ENCODE measurements at regions not wholly inside any gene's neighbourhood (a gene's known extent, or its start where the extent isn't known, plus 50 kb on each side); places are given as distances from the start of the nearest gene placed in this dataset.

DNA sequence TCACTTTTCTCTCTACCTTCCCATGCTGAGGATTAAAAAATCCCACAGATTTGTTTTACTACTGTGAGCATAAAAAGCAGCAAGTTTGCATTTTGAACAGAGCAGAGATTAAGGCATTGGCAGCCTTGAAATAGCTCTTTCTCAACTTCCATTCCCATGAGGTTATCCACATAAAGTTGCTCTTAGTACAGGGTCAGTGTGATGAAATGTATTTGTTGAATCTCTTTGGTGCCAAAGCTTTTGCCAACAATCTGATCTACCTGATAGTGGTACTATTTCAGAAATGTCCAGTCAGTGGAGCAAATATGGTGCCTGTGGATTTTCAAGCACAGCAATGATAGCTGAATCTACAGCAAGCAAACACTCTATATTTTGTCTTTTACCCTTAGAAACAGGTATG lies 254.8 kb downstream of the INHBA start (continued):
- TF ChIP-seq TEAD4 (IDR thresholded peaks at IDR 0.05; ENCODE audit: low read depth, low read length) = no peak
- TF ChIP-seq, protein P1, sequence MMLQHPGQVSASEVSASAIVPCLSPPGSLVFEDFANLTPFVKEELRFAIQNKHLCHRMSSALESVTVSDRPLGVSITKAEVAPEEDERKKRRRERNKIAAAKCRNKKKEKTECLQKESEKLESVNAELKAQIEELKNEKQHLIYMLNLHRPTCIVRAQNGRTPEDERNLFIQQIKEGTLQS (IDR thresholded peaks at IDR 0.05; ENCODE audit: insufficient read depth, low read depth, low read length) = no peak
- no peak for TF ChIP-seq TCF12 (IDR thresholded peaks at IDR 0.05; ENCODE audit: low read depth, low read length)
- TF ChIP-seq TAF7 (optimal IDR thresholded peaks at IDR 0.05; ENCODE audit: borderline replicate concordance, low read depth, low read length) = no peak
- no peak for TF ChIP-seq SIX5 (IDR thresholded peaks at IDR 0.05; ENCODE audit: low read depth, low read length)
- TF ChIP-seq HDAC6 (IDR thresholded peaks at IDR 0.05; ENCODE audit: low read depth, low read length) = no peak
- TF ChIP-seq, protein P2, sequence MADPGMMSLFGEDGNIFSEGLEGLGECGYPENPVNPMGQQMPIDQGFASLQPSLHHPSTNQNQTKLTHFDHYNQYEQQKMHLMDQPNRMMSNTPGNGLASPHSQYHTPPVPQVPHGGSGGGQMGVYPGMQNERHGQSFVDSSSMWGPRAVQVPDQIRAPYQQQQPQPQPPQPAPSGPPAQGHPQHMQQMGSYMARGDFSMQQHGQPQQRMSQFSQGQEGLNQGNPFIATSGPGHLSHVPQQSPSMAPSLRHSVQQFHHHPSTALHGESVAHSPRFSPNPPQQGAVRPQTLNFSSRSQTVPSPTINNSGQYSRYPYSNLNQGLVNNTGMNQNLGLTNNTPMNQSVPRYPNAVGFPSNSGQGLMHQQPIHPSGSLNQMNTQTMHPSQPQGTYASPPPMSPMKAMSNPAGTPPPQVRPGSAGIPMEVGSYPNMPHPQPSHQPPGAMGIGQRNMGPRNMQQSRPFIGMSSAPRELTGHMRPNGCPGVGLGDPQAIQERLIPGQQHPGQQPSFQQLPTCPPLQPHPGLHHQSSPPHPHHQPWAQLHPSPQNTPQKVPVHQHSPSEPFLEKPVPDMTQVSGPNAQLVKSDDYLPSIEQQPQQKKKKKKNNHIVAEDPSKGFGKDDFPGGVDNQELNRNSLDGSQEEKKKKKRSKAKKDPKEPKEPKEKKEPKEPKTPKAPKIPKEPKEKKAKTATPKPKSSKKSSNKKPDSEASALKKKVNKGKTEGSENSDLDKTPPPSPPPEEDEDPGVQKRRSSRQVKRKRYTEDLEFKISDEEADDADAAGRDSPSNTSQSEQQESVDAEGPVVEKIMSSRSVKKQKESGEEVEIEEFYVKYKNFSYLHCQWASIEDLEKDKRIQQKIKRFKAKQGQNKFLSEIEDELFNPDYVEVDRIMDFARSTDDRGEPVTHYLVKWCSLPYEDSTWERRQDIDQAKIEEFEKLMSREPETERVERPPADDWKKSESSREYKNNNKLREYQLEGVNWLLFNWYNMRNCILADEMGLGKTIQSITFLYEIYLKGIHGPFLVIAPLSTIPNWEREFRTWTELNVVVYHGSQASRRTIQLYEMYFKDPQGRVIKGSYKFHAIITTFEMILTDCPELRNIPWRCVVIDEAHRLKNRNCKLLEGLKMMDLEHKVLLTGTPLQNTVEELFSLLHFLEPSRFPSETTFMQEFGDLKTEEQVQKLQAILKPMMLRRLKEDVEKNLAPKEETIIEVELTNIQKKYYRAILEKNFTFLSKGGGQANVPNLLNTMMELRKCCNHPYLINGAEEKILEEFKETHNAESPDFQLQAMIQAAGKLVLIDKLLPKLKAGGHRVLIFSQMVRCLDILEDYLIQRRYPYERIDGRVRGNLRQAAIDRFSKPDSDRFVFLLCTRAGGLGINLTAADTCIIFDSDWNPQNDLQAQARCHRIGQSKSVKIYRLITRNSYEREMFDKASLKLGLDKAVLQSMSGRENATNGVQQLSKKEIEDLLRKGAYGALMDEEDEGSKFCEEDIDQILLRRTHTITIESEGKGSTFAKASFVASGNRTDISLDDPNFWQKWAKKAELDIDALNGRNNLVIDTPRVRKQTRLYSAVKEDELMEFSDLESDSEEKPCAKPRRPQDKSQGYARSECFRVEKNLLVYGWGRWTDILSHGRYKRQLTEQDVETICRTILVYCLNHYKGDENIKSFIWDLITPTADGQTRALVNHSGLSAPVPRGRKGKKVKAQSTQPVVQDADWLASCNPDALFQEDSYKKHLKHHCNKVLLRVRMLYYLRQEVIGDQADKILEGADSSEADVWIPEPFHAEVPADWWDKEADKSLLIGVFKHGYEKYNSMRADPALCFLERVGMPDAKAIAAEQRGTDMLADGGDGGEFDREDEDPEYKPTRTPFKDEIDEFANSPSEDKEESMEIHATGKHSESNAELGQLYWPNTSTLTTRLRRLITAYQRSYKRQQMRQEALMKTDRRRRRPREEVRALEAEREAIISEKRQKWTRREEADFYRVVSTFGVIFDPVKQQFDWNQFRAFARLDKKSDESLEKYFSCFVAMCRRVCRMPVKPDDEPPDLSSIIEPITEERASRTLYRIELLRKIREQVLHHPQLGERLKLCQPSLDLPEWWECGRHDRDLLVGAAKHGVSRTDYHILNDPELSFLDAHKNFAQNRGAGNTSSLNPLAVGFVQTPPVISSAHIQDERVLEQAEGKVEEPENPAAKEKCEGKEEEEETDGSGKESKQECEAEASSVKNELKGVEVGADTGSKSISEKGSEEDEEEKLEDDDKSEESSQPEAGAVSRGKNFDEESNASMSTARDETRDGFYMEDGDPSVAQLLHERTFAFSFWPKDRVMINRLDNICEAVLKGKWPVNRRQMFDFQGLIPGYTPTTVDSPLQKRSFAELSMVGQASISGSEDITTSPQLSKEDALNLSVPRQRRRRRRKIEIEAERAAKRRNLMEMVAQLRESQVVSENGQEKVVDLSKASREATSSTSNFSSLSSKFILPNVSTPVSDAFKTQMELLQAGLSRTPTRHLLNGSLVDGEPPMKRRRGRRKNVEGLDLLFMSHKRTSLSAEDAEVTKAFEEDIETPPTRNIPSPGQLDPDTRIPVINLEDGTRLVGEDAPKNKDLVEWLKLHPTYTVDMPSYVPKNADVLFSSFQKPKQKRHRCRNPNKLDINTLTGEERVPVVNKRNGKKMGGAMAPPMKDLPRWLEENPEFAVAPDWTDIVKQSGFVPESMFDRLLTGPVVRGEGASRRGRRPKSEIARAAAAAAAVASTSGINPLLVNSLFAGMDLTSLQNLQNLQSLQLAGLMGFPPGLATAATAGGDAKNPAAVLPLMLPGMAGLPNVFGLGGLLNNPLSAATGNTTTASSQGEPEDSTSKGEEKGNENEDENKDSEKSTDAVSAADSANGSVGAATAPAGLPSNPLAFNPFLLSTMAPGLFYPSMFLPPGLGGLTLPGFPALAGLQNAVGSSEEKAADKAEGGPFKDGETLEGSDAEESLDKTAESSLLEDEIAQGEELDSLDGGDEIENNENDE (IDR thresholded peaks at IDR 0.05; ENCODE audit: insufficient replicate concordance, low read length) = no peak
- TF ChIP-seq KDM1A (IDR thresholded peaks at IDR 0.05; ENCODE audit: borderline replicate concordance, low read length) = no peak
